ENCODE measurements at regions not wholly inside any gene's neighbourhood (a gene's known extent, or its start where the extent isn't known, plus 50 kb on each side); places are given as distances from the start of the nearest gene placed in this dataset.

DNA sequence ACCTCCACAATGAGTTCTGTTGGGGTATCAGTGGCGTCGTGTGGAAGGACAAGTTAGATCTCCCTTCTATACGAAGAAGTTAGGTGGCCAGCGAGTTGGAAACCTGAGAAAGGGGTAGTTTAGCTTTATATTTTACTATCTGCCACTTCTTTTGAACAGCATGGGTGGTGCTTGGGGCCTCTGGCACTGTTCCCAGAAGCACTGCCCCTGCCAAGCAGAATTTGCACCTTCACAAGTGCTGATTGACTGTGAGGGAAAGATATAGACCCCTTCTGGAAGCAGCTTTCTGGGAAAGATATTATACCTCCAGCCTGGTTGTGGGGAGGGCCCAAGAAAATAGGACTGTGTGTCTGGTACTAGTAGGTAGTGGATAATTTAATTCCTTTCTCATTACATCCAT, 246.9 kb downstream of the FBXO8 start:
- no peaks in the 10 kb centered on the region for H3K9me3 ChIP-seq
- ATAC-seq (no peak), DNase-seq (no peak)
- intact Hi-C loops (cut with DNase I): no loop called here
- H3K27ac ChIP-seq: no peak overlapping the region
- no peaks in the 10 kb centered on the region for H3K36me3 ChIP-seq (ENCODE audit: insufficient read depth in 1 of 2, low read depth in 1 of 2)
- WGBS, 3 donors: 58 to 64% (median 63%) methylated on average over 4 of the region's 4 CpGs
- no peaks in the 10 kb centered on the region for H3K4me1 ChIP-seq
- no peak overlapping the region for H3K4me3 ChIP-seq
- TF ChIP-seq, protein P1, sequence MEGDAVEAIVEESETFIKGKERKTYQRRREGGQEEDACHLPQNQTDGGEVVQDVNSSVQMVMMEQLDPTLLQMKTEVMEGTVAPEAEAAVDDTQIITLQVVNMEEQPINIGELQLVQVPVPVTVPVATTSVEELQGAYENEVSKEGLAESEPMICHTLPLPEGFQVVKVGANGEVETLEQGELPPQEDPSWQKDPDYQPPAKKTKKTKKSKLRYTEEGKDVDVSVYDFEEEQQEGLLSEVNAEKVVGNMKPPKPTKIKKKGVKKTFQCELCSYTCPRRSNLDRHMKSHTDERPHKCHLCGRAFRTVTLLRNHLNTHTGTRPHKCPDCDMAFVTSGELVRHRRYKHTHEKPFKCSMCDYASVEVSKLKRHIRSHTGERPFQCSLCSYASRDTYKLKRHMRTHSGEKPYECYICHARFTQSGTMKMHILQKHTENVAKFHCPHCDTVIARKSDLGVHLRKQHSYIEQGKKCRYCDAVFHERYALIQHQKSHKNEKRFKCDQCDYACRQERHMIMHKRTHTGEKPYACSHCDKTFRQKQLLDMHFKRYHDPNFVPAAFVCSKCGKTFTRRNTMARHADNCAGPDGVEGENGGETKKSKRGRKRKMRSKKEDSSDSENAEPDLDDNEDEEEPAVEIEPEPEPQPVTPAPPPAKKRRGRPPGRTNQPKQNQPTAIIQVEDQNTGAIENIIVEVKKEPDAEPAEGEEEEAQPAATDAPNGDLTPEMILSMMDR (IDR thresholded peaks at IDR 0.05): no peak
- H3K27me3 ChIP-seq (ENCODE audit: insufficient read depth in 3 of 3, low read length in 2 of 3): no peaks in the 10 kb centered on the region

DNA sequence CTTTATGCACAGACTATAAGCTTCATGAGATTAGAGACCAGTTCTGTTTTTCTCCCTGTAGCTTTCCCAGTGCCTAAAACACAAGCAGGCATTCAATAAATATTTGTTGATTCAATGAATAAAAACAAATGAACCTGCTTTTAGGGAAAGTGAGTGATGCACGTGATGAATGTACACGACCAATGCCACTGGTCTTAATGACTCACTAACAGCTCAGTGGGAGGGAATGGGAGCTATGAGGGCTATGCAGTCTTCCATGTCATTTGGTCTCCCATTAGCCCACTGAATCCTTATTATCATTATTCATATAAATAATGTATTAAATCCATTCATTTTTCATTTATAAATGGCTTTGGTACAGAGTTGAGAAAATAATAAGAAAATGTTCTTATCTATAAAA, 247.4 kb downstream of the FBXO8 start:
- no peak for DNase-seq
- no peak for ATAC-seq
- Histone ChIP-seq H3K9me3 (no peaks in the 10 kb centered on the region), H3K36me3 (ENCODE audit: insufficient read depth in 1 of 2, low read depth in 1 of 2) (no peaks in the 10 kb centered on the region), H3K4me1 (no peaks in the 10 kb centered on the region), H3K4me3 (no peak overlapping the region), H3K27me3 (ENCODE audit: insufficient read depth in 3 of 3, low read length in 2 of 3) (no peaks in the 10 kb centered on the region), H3K27ac (no peak overlapping the region)
- intact Hi-C loops (cut with DNase I): no loop called here
- 43 to 59% (median 49%) methylated on average over 2 of the region's 2 CpGs for WGBS, 3 donors
- TF ChIP-seq, protein P1 (IDR thresholded peaks at IDR 0.05): no peak

DNA sequence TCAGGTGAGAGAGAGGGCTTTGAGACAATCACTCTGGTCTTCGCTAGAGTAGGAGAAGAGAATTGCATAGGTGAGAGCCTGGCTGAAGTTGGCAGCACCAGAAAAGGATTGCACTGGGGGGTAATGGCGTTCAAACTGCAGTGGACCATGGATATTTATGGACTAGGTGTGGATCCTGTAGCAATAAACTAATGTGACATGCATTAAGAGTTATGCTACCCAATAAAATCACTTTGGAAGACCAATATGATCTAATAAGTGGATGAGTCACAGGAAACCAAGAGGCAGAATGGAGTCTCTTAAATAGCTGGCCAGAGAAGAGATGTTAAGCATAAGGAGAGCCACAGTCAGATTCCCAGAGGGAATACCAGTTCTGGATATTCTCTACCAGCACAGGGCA, 259.8 kb downstream of the FBXO8 start:
- Histone ChIP-seq H3K36me3 (ENCODE audit: insufficient read depth in 1 of 2, low read depth in 1 of 2) (no peaks in the 10 kb centered on the region), H3K27ac (no peak overlapping the region), H3K9me3 (no peaks in the 10 kb centered on the region), H3K4me3 (no peak overlapping the region), H3K27me3 (ENCODE audit: insufficient read depth in 3 of 3, low read length in 2 of 3) (no peaks in the 10 kb centered on the region), H3K4me1 (no peaks in the 10 kb centered on the region)
- TF ChIP-seq, protein P1 (IDR thresholded peaks at IDR 0.05): no peak
- intact Hi-C loops (cut with DNase I): no loop called here
- 41 to 65% (median 46%) methylated on average over 2 of the region's 2 CpGs for WGBS, 3 donors
- ATAC-seq (no peak), DNase-seq (no peak)

DNA sequence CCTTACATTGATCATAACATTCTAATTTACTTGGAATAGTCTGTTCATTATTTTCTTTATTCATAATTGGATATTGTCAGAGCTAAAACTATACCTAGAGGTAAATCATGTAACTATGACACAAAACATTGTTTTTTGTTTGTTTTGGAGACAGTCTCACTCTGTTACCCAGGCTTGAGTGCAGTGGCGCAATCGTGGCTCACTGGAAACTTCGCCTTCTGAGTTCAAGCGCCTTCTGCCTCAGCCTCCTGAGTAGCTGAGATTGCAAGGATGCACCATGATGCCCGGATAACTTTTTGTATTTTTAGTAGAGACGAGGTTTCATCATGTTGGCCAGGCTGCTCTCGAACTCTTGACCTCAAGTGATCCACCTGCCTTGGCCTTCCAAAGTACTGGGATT, 265.2 kb downstream of the FBXO8 start:
- DNase-seq (no peak), ATAC-seq (no peak)
- no peaks in the 10 kb centered on the region for H3K27me3 ChIP-seq (ENCODE audit: insufficient read depth in 3 of 3, low read length in 2 of 3)
- WGBS, 3 donors: 85 to 90% (median 86%) methylated on average over 7 of the region's 7 CpGs
- no peak overlapping the region for H3K27ac ChIP-seq
- no peak overlapping the region for H3K4me3 ChIP-seq
- no peaks in the 10 kb centered on the region for H3K9me3 ChIP-seq
- intact Hi-C loops (cut with DNase I): no loop called here
- TF ChIP-seq, protein P1 (IDR thresholded peaks at IDR 0.05): no peak
- no peaks in the 10 kb centered on the region for H3K4me1 ChIP-seq
- H3K36me3 ChIP-seq (ENCODE audit: insufficient read depth in 1 of 2, low read depth in 1 of 2): no peaks in the 10 kb centered on the region

DNA sequence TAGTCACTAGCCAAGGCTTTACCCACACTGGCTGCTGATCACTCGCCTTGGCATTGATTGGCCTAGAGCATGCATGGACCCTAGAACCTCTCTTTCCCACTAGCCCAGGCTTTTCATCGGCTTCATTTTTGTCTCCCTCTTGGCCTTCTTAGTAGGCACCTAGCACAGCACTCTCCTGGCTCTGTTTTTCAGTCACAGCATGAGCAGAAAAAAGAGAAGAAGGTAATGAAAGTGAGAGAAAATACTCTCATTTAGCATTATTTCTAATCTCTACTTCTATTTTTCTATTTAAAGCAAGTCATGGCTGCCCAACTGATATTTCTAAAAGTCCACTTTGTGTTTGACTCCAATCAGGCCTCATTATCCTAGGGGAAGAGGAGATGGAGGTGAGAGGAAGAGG, 267.2 kb downstream of the FBXO8 start:
- no peaks in the 10 kb centered on the region for H3K36me3 ChIP-seq (ENCODE audit: insufficient read depth in 1 of 2, low read depth in 1 of 2)
- TF ChIP-seq, protein P1 (IDR thresholded peaks at IDR 0.05): no peak
- no peaks in the 10 kb centered on the region for H3K9me3 ChIP-seq
- no peak overlapping the region for H3K27ac ChIP-seq
- H3K4me1 ChIP-seq: no peaks in the 10 kb centered on the region
- intact Hi-C loops (cut with DNase I): no loop called here
- 65 to 94% (median 87%) methylated on average over 2 of the region's 2 CpGs for WGBS, 3 donors
- DNase-seq (no peak), ATAC-seq (no peak)
- H3K4me3 ChIP-seq: no peak overlapping the region
- H3K27me3 ChIP-seq (ENCODE audit: insufficient read depth in 3 of 3, low read length in 2 of 3): no peaks in the 10 kb centered on the region

Measured in psoas muscle (tissue), 7 donors.